Body of pancreas (tissue), 4 donors: ENCODE measurements at regions not wholly inside any gene's neighbourhood (a gene's known extent, or its start where the extent isn't known, plus 50 kb on each side); places are given as distances from the start of the nearest gene placed in this dataset.
A peak's percentile ranks its signal among the peaks of the same experiment; 100 is the strongest.

Experiments
- ATAC-seq: fragments of 150-250 bp; one replicate; pipeline ENCODE4 v1.9.1; 2016
- DNase-seq, 4 donors: peaks; one replicate each; pipeline ENCODE4 v3.0.0-alpha.2; 2019
- H3K27ac ChIP-seq, 4 donors: fragments of 200-600 bp; sonication (generic); 1 replicate in 3 of 4; 2 replicates in 1 of 4; pipeline versions ENCODE4 v1.5.1 to v1.6.1; 2016 to 2019; ENCODE audit warnings: mild to moderate bottlenecking in 1 of 4, mixed read lengths in 1 of 4, moderate library complexity in 1 of 4
- H3K27me3 ChIP-seq, 2 donors: fragments of 200-600 bp; sonication (generic); one replicate each; pipeline ENCODE4 v1.6.0; 2016; ENCODE audit warnings: mild to moderate bottlenecking in 1 of 2
- H3K36me3 ChIP-seq, 2 donors: fragments of 200-600 bp; sonication (generic); replicated peaks in 1 of 2; 2 replicates each; pipeline ENCODE4 v1.5.1; 2016; ENCODE audit warnings: low read depth in 2 of 2; ENCODE audit not compliant: insufficient read depth in 1 of 2
- H3K4me1 ChIP-seq: fragments of 200-600 bp; sonication (generic); one replicate; pipeline ENCODE4 v1.6.0; 2016
- H3K4me3 ChIP-seq, 2 donors: fragments of 200-600 bp; sonication (generic); 1 replicate in 1 of 2; 2 replicates in 1 of 2; pipeline ENCODE4 v1.5.1; 2016 to 2019
- H3K9me3 ChIP-seq, 3 donors: fragments of 200-600 bp; sonication (generic); 1 replicate in 2 of 3; 2 replicates in 1 of 3; pipeline ENCODE4 v1.5.1; 2016
- CTCF ChIP-seq, 7 experiments: fragments of 450-650 bp in 4 of 7; fragments of 200-600 bp in 3 of 7; sonication (generic) in 3 of 7; IDR thresholded peaks; one replicate each; pipeline ENCODE4 v1.5.1; 2016 to 2019; ENCODE audit warnings: antibody characterized with exemption in 7 of 7
- POLR2A ChIP-seq, 3 donors: fragments of 450-650 bp; IDR thresholded peaks; one replicate each; pipeline ENCODE4 v1.6.1; 2016; ENCODE audit warnings: antibody characterized with exemption in 3 of 3, mild to moderate bottlenecking in 2 of 3
- WGBS, 2 donors: methylation state at CpG; one replicate each; pipeline ENCODE4 v1.1.5; 2017; 5-methylcytosine and 5-hydroxymethylcytosine counted together
- intact Hi-C: fragments of 100-400 bp; cut with DNase I; formaldehyde crosslinking; loops from one replicate; pipeline ENCODE4 v1.15.1; 2023

GRCh38 chr1:29912425-29912824 is 676.1 kb downstream of the PTPRU start:
- 22 to 39% methylated on average over 1 of the region's 1 CpG for WGBS, 2 donors
- no peak overlapping the region for H3K27ac ChIP-seq
- no peaks in the 10 kb centered on the region for H3K36me3 ChIP-seq
- H3K4me1 ChIP-seq: no peaks in the 10 kb centered on the region
- TF ChIP-seq POLR2A (IDR thresholded peaks at IDR 0.05): no peak
- peak in 1 of 7 experiments; percentile 13 for TF ChIP-seq CTCF (IDR thresholded peaks at IDR 0.05)
- H3K9me3 ChIP-seq: no peaks in the 10 kb centered on the region
- no peaks in the 10 kb centered on the region for H3K27me3 ChIP-seq
- intact Hi-C loops: no loop called here
- no peak overlapping the region for H3K4me3 ChIP-seq
- ATAC-seq (no peak), DNase-seq (no peak)

GRCh38 chr1:29909962-29910361 is 673.6 kb downstream of the PTPRU start:
- no peak overlapping the region for H3K27ac ChIP-seq
- H3K4me3 ChIP-seq: no peak overlapping the region
- 38 to 40% methylated on average over 7 of the region's 7 CpGs for WGBS, 2 donors
- no peaks in the 10 kb centered on the region for H3K36me3 ChIP-seq
- intact Hi-C loops: no loop called here
- DNase-seq (no peak), ATAC-seq (no peak)
- H3K4me1 ChIP-seq: no peaks in the 10 kb centered on the region
- TF ChIP-seq CTCF (IDR thresholded peaks at IDR 0.05) (no peak), POLR2A (IDR thresholded peaks at IDR 0.05) (no peak)
- no peaks in the 10 kb centered on the region for H3K27me3 ChIP-seq
- no peaks in the 10 kb centered on the region for H3K9me3 ChIP-seq

GRCh38 chr1:29907596-29907995 is 671.3 kb downstream of the PTPRU start:
- H3K4me3 ChIP-seq: no peak overlapping the region
- H3K36me3 ChIP-seq: no peaks in the 10 kb centered on the region
- no peak overlapping the region for H3K27ac ChIP-seq
- ATAC-seq: no peak
- H3K4me1 ChIP-seq: no peaks in the 10 kb centered on the region
- WGBS, 2 donors: 64 to 65% methylated on average over 7 of the region's 7 CpGs
- intact Hi-C loops: no loop called here
- DNase-seq: no peak
- TF ChIP-seq CTCF (IDR thresholded peaks at IDR 0.05) (no peak), POLR2A (IDR thresholded peaks at IDR 0.05) (no peak)
- H3K27me3 ChIP-seq: no peaks in the 10 kb centered on the region
- H3K9me3 ChIP-seq: no peaks in the 10 kb centered on the region

GRCh38 chr1:29906927-29907326 is 670.6 kb downstream of the PTPRU start:
- no peak overlapping the region for H3K27ac ChIP-seq
- DNase-seq (no peak), ATAC-seq (no peak)
- H3K36me3 ChIP-seq: no peaks in the 10 kb centered on the region
- TF ChIP-seq POLR2A (IDR thresholded peaks at IDR 0.05) (no peak), CTCF (IDR thresholded peaks at IDR 0.05) (no peak)
- H3K4me1 ChIP-seq: no peaks in the 10 kb centered on the region
- H3K9me3 ChIP-seq: no peaks in the 10 kb centered on the region
- H3K4me3 ChIP-seq: no peak overlapping the region
- no peaks in the 10 kb centered on the region for H3K27me3 ChIP-seq
- WGBS, 2 donors: 68 to 71% methylated on average over 6 of the region's 6 CpGs
- intact Hi-C loops: no loop called here

- no peak for ATAC-seq
- TF ChIP-seq CTCF (IDR thresholded peaks at IDR 0.05) (no peak), POLR2A (IDR thresholded peaks at IDR 0.05) (no peak)
- Histone ChIP-seq H3K36me3 (no peaks in the 10 kb centered on the region), H3K9me3 (no peaks in the 10 kb centered on the region), H3K4me1 (no peaks in the 10 kb centered on the region), H3K4me3 (no peak overlapping the region), H3K27ac (no peak overlapping the region), H3K27me3 (no peaks in the 10 kb centered on the region)
- 52 to 58% methylated on average over 5 of the region's 5 CpGs for WGBS, 2 donors
- intact Hi-C loops: no loop called here
- DNase-seq: no peak
These were observed 667.3 kb downstream of the PTPRU start for GRCh38 chr1:29903548-29904166.
